GM12878 (cell line): ENCODE measurements at regions not wholly inside any gene's neighbourhood (a gene's known extent, or its start where the extent isn't known, plus 50 kb on each side); places are given as distances from the start of the nearest gene placed in this dataset.

Source experiments
- ATAC-seq: fragments of 200-7000 bp; cut with Tn5 transposase; 3 replicates; pipeline ENCODE4 v1.9.1; 2020; ENCODE audit warnings: mild to moderate bottlenecking, moderate library complexity
- BruUV-seq: library from RNA; stranded (reverse); fragments of 400-500 nt; replicated peaks from 2 replicates; lab custom pipeline; 2021; lab: Mats Ljungman, UMichigan
- CTCF ChIA-PET: fragments of 300-600 bp; sonication (Branson Sonifier 250); formaldehyde crosslinking; extraction: SDS; loops from one replicate; lab custom pipeline; 2021; ENCODE audit warnings: inconsistent platforms; lab: Yijun Ruan, JAX
- POLR2A ChIA-PET: fragments of 350-600 bp; formaldehyde crosslinking; extraction: SDS; loops from one replicate; lab custom pipeline; 2021; ENCODE audit warnings: inconsistent platforms; lab: Charles Lee
- RAD21 ChIA-PET: fragments of 300-600 bp; sonication (Branson Sonifier 250); formaldehyde crosslinking; loops from one replicate; lab custom pipeline; 2023; ENCODE audit warnings: antibody characterized with exemption; ENCODE audit not compliant: unreplicated experiment; lab: Charles Lee
- SMC1A ChIA-PET: fragments of 300-600 bp; sonication (Branson Sonifier 250); formaldehyde crosslinking; loops from one replicate; lab custom pipeline; 2023; ENCODE audit not compliant: unreplicated experiment, uncharacterized antibody; lab: Charles Lee
- DNase-seq: peaks from one replicate; pipeline ENCODE4 v3.0.0-alpha.2; 2011; ENCODE audit warnings: low read depth, low spot score
- FAIRE-seq: peaks from 3 replicates; lab custom pipeline; 2011; peaks lifted over from hg19 to GRCh38; lab: Jason Lieb, UNC
- H2AFZ ChIP-seq: 2 replicates; pipeline ENCODE4 v1.6.0; 2011; ENCODE audit warnings: low read depth, low read length, control low read depth; ENCODE audit not compliant: control insufficient read depth
- H3K27ac ChIP-seq: 2 replicates; pipeline ENCODE4 v1.5.1; 2011; ENCODE audit warnings: control low read depth; ENCODE audit not compliant: control insufficient read depth, insufficient read depth
- H3K27me3 ChIP-seq, 2 experiments: replicated peaks in 1 of 2; 2 replicates each; pipeline versions ENCODE4 v1.6.0 to v1.6.1; 2011; ENCODE audit warnings: low read length in 1 of 2; ENCODE audit not compliant: control insufficient read depth in 2 of 2, insufficient read depth in 2 of 2
- H3K36me3 ChIP-seq, 2 experiments: 2 replicates each; pipeline ENCODE4 v1.5.1; 2011; ENCODE audit warnings: low read length in 1 of 2; ENCODE audit not compliant: control insufficient read depth in 2 of 2, insufficient read depth in 2 of 2
- H3K4me1 ChIP-seq: 2 replicates; pipeline ENCODE4 v1.6.1; 2011; ENCODE audit warnings: mild to moderate bottlenecking, low read length, moderate library complexity, mixed read lengths; ENCODE audit not compliant: control insufficient read depth, insufficient read depth
- H3K4me2 ChIP-seq: 2 replicates; pipeline ENCODE4 v1.6.0; 2011; ENCODE audit warnings: control low read depth; ENCODE audit not compliant: control insufficient read depth, insufficient read depth
- H3K4me3 ChIP-seq: fragments of 200-600 bp; sonication (generic); 2 replicates; pipeline ENCODE4 v1.5.1; 2016
- H3K79me2 ChIP-seq: 2 replicates; pipeline ENCODE4 v1.6.0; 2011; ENCODE audit warnings: low read length; ENCODE audit not compliant: control insufficient read depth, insufficient read depth
- H3K9ac ChIP-seq: 2 replicates; pipeline ENCODE4 v1.8.0; 2011; ENCODE audit warnings: low read length, control low read depth, mixed read lengths; ENCODE audit not compliant: control insufficient read depth, insufficient read depth
- H3K9me3 ChIP-seq: replicated peaks from 3 replicates; pipeline ENCODE4 v1.5.1; 2011; ENCODE audit warnings: mild to moderate bottlenecking, low read length; ENCODE audit not compliant: control insufficient read depth, insufficient read depth
- H4K20me1 ChIP-seq: 2 replicates; pipeline ENCODE4 v1.6.0; 2011; ENCODE audit not compliant: control insufficient read depth, insufficient read depth
- DPF2 ChIP-seq: fragments of 450-650 bp; IDR thresholded peaks from 2 replicates; pipeline ENCODE4 v1.6.1; 2017; ENCODE audit warnings: mild to moderate bottlenecking
- EED ChIP-seq: sonication (generic); IDR thresholded peaks from 2 replicates; pipeline ENCODE4 v1.6.1; 2016; ENCODE audit warnings: antibody characterized with exemption, low read depth
- ETV6 ChIP-seq, 2 experiments: fragments of 450-650 bp in 1 of 2; IDR thresholded peaks in 1 of 2; conservative IDR thresholded peaks in 1 of 2; 2 replicates each; pipeline ENCODE4 v1.6.1; 2014; ENCODE audit warnings: antibody characterized with exemption in 1 of 2, borderline replicate concordance in 1 of 2, low read depth in 1 of 2, mild to moderate bottlenecking in 1 of 2, moderate library complexity in 1 of 2
- MYC ChIP-seq: IDR thresholded peaks from 2 replicates; pipeline ENCODE4 v1.6.1; 2011; ENCODE audit warnings: mild to moderate bottlenecking, low read length, moderate library complexity, inconsistent platforms; ENCODE audit not compliant: insufficient read depth, insufficient replicate concordance, insufficient read length, severe bottlenecking
- NR2F1 ChIP-seq: fragments of 450-650 bp; conservative IDR thresholded peaks from 2 replicates; pipeline ENCODE4 v1.6.1; 2017; ENCODE audit warnings: mild to moderate bottlenecking
- SMARCA5 ChIP-seq: fragments of 450-650 bp; IDR thresholded peaks from 2 replicates; pipeline ENCODE4 v1.6.1; 2017; ENCODE audit warnings: mild to moderate bottlenecking
- TCF12 ChIP-seq: IDR thresholded peaks from 2 replicates; pipeline ENCODE4 v1.6.1; 2011; ENCODE audit warnings: low read depth, mild to moderate bottlenecking, low read length
- WGBS: methylation state at CpG from one replicate; pipeline ENCODE4 v1.1.6; 2016; ENCODE audit warnings: low lambda C conversion rate; ENCODE audit not compliant: insufficient replicate concordance, insufficient coverage; ENCODE audit errors: missing lambda C conversion rate; 5-methylcytosine and 5-hydroxymethylcytosine counted together
- in situ Hi-C: fragments of 300-500 bp; cut with MboI; formaldehyde crosslinking; loops from 9 replicates; pipeline ENCODE4 v1.14.3; 2018; ENCODE audit warnings: mixed read lengths
- intact Hi-C: fragments of 100-400 bp; cut with micrococcal nuclease; formaldehyde crosslinking; loops from one replicate; pipeline ENCODE4 v1.14.2; 2022; ENCODE audit not compliant: unreplicated experiment
- TF ChIP-seq, protein P1 (sequence below): fragments of 150-350 bp; IDR thresholded peaks from 2 replicates; pipeline ENCODE4 v1.6.1; 2014; ENCODE audit warnings: mild to moderate bottlenecking, low read depth, low read length

DNA sequence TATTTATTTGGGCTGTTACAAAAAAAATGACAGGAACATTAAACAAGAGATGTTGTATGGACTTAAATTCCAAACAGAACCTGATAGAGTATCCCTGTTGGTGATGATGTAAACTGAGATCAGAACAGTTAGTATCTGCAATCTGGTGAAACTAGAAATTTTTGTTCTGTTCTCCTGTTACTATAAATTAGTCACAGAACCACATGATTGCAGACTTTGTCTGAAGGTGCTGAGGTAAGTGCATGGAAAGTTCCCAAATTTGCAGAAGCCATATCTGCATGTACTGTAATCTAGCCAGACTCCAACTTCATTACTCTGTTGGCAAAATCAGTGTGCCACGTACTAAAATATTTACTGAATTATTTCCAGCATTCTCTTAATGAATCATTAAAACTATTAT is 516.3 kb upstream of the FSIP2 start:
- ChIA-PET RAD21 (no interaction called here), SMC1A (no interaction called here), CTCF (no interaction called here)
- Histone ChIP-seq H3K79me2 (no peaks in the 10 kb centered on the region), H3K9me3 (no peaks in the 10 kb centered on the region), H2AFZ (no peak overlapping the region), H3K9ac (no peak overlapping the region), H3K36me3 (no peaks in the 10 kb centered on the region), H3K4me2 (no peak overlapping the region), H3K27me3 (no peaks in the 10 kb centered on the region), H4K20me1 (no peaks in the 10 kb centered on the region), H3K4me1 (no peaks in the 10 kb centered on the region), H3K27ac (no peak overlapping the region)
- 0% methylated on average over 1 of the region's 1 CpG for WGBS
- intact Hi-C loops, result no loop called here
- ATAC-seq (no peak), FAIRE-seq (no peak), DNase-seq (no peak)
- no TSS peak for BruUV-seq
- TF ChIP-seq NR2F1, result no peak
- TF ChIP-seq, protein P1, sequence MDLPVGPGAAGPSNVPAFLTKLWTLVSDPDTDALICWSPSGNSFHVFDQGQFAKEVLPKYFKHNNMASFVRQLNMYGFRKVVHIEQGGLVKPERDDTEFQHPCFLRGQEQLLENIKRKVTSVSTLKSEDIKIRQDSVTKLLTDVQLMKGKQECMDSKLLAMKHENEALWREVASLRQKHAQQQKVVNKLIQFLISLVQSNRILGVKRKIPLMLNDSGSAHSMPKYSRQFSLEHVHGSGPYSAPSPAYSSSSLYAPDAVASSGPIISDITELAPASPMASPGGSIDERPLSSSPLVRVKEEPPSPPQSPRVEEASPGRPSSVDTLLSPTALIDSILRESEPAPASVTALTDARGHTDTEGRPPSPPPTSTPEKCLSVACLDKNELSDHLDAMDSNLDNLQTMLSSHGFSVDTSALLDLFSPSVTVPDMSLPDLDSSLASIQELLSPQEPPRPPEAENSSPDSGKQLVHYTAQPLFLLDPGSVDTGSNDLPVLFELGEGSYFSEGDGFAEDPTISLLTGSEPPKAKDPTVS, result no peak
- TF ChIP-seq MYC, result no peak
- no peak for TF ChIP-seq ETV6 (conservative IDR thresholded peaks at IDR 0.05 in 1 of 2, IDR thresholded peaks at IDR 0.05 in 1 of 2; ENCODE audit: borderline replicate concordance in 1 of 2, low read depth in 1 of 2)
- TF ChIP-seq EED, result no peak
- no peak for TF ChIP-seq TCF12
- TF ChIP-seq DPF2, result no peak
- TF ChIP-seq SMARCA5, result no peak
- TF ChIP-seq, all 136 proteins: peak for 0
- H3K4me3 ChIP-seq, result no peak overlapping the region
- POLR2A ChIA-PET, result no interaction called here
- in situ Hi-C loops, result no loop called here
